HG03280 (cell line): ENCODE measurements at regions not wholly inside any gene's neighbourhood (a gene's known extent, or its start where the extent isn't known, plus 50 kb on each side); places are given as distances from the start of the nearest gene placed in this dataset.

Experiments
- ATAC-seq: cut with Tn5 transposase; IDR thresholded peaks from one replicate; pipeline ENCODE4 v1.9.1; 2021; ENCODE audit warnings: mild to moderate bottlenecking, moderate library complexity; ENCODE audit not compliant: unreplicated experiment

GRCh38 chr4:187544461-187545053, 451.0 kb upstream of the ZFP42 start:
- ATAC-seq: no peak

- no peak for ATAC-seq
Observed at GRCh38 chr4:187547316-187547715, 448.3 kb upstream of the ZFP42 start.

GRCh38 chr4:187550256-187550950, 445.2 kb upstream of the ZFP42 start:
- ATAC-seq: no peak

GRCh38 chr4:187552781-187553180, 442.8 kb upstream of the ZFP42 start:
- ATAC-seq: no peak

- no peak for ATAC-seq
Observed at GRCh38 chr4:187555174-187555573, 440.4 kb upstream of the ZFP42 start.

- no peak for ATAC-seq
Observed at GRCh38 chr4:187558391-187558790, 437.2 kb upstream of the ZFP42 start.

GRCh38 chr4:187562345-187562744, 433.2 kb upstream of the ZFP42 start:
- ATAC-seq: no peak

GRCh38 chr4:187565416-187565815, 430.2 kb upstream of the ZFP42 start:
- ATAC-seq: no peak

- no peak for ATAC-seq
Observed at GRCh38 chr4:187569871-187570270, 425.7 kb upstream of the ZFP42 start.

- no peak for ATAC-seq
Observed at GRCh38 chr4:187575706-187576105, 419.9 kb upstream of the ZFP42 start.

GRCh38 chr4:187576751-187577150, 418.8 kb upstream of the ZFP42 start:
- no peak for ATAC-seq

GRCh38 chr4:187577941-187578480, 417.6 kb upstream of the ZFP42 start:
- ATAC-seq: no peak

GRCh38 chr4:187586892-187587291, 408.7 kb upstream of the ZFP42 start:
- ATAC-seq: no peak

- ATAC-seq: no peak
Observed at GRCh38 chr4:187598196-187598595, 397.4 kb upstream of the ZFP42 start.

- no peak for ATAC-seq
Observed at GRCh38 chr4:187602339-187603092, 393.1 kb upstream of the ZFP42 start.

GRCh38 chr4:187603093-187604025, 392.2 kb upstream of the ZFP42 start:
- no peak for ATAC-seq

GRCh38 chr4:187604984-187605383, 390.6 kb upstream of the ZFP42 start:
- no peak for ATAC-seq

GRCh38 chr4:187606581-187606980, 389.0 kb upstream of the ZFP42 start:
- ATAC-seq: no peak

GRCh38 chr4:187608001-187608421, 387.6 kb upstream of the ZFP42 start:
- no peak for ATAC-seq

- ATAC-seq: no peak
Observed at GRCh38 chr4:187612301-187612700, 383.3 kb upstream of the ZFP42 start.
